HCEC 1CT (cell line): ENCODE measurements at regions not wholly inside any gene's neighbourhood (a gene's known extent, or its start where the extent isn't known, plus 50 kb on each side); places are given as distances from the start of the nearest gene placed in this dataset.

Experiments used
- DNase-seq: peaks from one replicate; pipeline ENCODE4 v3.0.0-alpha.2; 2017

DNA sequence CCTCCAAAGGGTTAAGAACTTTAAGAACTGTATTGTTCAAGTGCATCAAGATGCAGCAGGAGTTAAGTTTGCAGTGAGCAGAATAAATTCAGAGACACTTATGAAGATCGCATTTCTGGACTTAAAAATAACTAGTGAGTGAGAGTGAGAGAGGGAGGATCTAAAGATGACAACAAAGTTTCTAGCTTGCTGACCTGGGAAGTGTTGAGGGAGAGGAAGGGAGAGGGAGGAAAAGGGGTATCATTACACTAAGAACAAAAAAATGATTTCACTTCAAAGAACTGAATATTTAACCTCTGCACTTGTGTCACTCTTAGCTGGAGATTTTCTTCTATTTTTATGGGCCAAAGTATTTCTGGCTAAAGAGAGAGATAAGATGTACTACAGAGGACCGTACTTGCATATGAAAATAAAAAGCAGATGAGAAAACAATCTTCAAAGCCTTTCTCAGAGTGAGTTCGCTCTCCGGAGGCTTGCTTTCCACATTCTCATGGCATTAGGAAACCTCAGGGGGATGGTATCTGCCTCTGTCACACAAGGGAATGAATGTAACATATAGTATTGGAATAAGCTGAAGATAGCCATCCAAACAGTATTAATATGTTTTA, 91.4 kb upstream of the TJP1 start:
- no peak for DNase-seq

DNA sequence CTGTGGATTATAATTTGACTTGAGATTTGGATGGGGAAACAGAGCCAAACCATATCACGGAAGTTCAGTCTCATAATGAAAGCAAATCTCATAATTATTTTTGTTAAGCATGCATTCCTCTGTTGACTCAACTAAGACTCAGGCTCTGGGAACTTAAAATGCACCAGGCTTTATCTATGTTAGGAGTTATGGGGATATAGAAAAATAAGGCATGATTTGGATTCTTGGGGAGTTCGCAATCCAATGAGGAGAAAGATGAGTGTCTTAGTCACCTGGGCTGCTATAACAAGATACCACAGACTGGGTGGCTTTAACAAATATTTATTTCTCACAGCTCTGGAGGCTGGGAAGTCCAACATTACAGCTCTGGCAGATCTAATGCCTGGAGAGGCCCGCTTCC, 89.4 kb upstream of the TJP1 start:
- no peak for DNase-seq

DNA sequence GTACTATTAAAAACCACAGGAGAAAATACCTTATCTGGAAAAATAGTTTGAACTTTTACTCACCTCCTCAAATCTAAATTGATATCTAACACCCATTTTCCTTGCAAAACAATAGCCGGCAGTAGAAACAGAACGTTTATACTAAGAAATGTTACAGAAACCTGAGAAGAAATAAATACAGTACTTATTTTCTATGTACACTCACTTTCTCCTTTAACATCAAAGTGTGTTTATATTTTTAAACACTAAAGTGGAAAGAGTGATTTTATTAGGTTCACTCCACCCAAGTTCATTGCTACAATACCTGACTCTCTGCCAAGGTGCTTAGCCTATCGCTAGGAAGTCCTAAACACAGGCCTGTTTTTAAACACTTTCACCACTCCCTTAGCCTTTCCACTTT, 87.8 kb upstream of the TJP1 start:
- DNase-seq: no peak

DNA sequence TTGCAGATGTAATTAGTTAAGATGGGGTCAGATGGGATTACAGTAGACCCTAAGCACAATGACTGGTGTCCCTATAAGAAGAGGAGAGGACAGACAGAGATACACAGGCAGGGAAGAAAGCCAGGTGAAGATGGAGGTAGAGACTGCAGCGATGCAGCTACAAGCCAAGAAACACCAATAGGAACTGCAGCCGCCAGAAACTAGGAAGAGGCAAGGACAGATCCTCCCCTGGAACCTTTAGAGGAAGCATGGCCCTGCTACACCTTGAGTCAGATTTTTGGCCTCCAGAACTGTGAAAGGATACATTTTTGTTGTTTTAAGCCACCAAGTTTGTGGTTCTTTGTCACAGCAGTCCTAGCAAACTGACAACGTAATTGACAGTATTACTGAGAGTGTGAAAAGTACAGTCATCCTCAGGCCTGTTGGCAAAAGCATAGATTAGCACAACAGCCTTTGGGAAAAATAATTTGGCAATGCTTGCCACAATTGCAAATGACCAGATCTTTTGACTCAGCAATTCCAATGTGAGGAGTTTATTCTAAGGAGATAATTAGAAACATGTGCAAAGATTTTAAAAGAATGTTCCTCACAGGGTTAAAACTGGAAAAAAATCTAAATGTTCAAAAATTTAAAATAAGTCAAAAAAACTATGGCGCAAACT, 82.6 kb upstream of the TJP1 start:
- peak; percentile 26 for DNase-seq

DNA sequence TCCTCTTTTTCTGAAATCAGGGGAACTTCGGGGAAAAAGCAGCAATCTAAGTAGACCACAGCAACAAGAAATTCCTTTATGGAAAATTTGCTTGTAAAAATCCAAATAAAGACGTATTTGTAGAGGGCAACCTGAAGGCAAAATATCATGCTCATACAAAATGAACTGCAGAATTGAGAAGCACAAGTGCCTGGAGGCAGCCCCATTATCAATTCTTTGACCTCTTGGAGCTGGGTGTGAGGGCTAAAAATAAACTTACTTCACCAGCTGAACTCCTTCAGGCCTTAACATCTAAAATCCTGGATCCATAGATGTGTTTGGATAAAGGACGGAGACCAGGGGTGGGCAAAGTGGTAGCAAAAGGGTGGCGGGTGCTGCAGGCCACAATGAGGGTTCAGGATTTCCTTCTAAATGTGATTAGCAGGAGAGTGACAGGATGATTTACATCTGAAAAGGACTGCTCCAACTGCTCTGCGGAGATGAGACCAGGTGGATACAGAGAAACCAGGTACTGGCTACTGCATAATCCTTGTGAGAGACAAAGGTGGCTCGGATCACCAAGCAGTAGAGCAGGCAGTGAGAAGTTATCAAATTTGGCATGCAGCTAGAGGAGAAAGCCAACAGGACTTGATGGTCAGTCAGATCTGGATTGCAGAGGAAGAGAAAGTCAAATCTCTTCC, 81.7 kb upstream of the TJP1 start:
- no peak for DNase-seq

DNA sequence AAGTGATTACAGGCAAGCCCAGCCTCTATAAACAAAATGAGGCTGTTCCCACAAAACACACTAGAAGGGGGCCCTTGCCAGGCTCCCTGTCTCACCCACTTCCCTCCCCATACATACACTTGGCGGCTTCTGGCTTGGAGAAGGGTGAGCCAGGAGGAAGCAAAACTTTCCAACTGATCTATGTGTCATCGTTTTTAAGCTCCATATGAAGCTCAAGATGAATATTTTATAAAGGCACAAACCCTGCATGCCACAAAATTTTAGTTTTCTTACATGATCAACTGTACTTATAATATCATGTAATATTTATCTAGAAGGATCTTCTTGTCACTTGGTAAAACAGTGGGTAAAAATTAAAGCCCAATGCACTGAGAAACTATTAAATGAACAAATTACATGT, 80.8 kb upstream of the TJP1 start:
- no peak for DNase-seq

DNA sequence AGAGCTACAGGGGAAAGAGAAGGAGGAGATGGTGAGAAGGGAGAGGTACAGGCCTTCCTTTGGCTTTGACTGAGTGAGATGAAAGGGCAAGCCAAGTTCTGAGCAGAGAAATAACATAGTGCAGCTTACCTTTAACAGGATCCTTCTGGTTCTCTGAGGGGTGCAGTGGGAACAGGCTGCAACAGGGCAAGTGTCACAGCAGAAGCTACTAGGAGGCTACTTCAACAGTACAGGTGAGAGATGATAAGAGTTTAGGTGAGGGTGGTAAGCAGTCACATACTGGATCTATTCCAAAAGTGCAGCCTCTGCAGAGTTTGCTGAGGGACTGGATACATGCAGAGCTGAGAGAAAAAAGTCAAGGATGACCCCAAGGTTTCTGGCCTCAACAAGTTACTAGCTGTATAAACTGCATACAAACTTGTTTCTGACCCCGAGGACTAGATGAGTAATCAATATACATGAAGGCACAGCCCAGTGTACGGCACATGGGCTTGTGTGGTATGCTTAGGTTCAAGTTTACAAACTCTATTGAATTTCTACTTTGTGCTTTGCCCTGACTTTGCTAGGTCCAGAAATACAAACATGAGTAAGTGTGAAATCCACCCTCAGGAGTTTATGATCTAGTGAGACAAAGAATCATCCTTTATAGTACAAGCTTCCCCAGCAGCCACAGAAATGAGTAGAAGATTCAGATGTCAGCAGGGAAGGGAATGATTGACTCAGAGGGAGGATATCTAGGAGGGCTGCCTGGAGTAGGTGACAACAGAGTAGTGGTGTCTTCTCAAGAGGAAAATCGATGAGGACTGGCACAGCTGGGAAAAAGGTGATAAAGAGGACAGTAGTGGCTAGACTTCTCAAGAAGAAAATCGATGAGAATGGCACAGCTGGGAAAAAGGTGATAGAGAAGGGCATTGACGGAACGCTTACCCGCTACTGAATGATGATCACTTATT, 78.2 kb upstream of the TJP1 start:
- no peak for DNase-seq

DNA sequence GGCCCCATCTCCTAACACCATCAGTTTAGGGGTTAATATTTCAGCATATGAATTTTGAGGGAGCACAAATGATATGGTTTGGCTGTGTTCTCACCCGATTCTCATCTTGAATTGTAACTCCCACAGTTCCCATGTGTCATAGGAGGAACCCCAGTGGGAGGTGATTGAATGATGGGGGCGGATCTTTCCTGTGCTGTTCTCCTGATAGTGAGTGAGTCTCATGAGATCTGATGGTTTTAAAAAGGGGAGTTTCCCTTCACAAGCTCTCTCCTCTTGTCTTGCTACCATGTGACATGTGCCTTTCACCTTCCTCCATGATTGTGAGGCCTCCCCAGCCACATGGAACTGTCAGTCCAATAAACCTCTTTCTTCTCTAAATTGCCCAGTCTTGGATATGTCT, 73.8 kb upstream of the TJP1 start:
- no peak for DNase-seq

DNA sequence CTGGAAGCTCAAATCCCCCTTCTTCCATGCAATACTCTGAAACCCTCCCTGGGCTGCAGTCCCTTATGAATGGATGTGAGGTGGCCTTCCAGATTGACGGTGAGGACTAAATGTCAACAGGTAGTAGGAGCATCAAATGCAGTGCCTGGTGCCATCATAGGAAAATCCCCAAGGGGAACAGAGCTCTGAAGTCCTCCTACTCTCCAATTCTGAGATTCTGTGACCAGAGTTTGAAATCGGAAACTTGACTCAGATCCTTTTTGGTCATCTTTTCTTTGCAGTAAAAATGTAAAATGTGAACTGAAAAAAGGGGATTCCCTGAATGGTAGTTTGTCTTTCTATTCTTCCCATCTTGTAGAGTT, 68.8 kb upstream of the TJP1 start:
- no peak for DNase-seq

DNA sequence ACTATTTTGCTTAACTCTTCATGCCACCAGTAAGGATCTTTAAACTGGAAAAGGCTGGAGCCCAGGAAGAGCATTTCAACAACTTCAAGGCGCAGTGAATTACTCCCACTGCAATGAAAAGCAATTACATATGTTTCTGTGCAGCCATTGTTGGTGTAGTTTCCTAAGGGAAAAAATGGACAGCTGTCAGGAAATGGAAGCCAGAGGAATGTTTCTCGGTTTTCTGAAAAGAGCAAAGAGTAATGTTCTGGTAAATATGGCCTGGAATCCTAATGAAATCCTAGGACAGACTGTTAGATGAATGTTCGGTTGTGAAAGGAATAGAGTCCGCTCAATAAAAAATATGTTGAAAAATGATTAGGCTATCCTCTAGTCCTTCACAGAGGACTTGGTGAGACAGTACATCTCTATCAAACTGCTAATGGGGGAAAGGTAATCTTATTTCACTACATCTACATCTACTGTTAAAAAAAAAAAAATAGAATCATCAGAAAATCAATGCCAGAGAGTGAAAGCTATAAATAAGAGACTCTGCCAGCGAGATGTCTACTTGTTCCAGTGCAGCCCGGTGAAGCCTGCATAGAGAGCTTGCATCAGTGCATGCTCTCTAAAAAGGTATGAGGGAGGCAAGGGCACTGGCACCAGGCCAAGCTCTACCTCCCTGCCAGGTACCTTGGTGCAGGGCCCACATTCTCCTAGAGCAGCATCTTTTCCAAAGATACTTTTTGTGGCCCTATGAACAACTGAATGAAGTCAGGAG, 68.2 kb upstream of the TJP1 start:
- DNase-seq: no peak

DNA sequence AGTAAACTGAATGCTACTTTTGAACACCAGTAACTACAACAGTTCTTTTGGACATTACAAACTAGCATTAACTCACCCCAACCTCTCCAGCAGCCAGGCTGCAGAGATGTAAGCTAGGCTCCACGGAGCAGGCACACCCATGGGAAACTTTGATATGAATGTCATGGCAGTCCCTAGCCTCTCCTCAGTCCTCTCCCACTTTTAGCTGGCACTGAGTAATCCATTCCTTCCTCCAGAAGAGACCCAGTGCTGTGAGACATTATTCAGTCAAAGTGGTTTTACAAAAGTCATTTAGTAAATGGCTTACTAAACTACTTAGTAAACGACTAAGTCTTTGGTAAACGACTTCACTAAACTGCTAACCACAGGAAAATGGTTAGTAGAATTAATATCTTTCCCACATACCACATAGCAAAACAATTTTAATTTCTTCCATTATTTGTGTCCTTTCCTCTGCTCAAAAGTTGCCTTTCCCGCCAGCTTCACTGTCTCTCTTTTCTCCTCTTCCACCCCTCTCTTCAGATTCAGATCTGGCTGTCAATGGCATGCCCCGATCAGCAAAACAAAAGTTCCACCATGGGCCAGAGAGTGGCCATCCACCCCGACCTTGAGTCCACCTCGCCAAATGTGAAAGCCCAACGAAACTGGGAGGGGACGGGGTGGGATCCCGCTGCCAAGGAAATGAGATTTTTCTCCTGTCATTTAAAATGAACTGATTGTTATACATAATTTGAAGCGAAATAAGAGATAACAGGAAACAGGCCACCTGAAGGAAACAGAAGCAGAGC, 67.5 kb upstream of the TJP1 start:
- no peak for DNase-seq

DNA sequence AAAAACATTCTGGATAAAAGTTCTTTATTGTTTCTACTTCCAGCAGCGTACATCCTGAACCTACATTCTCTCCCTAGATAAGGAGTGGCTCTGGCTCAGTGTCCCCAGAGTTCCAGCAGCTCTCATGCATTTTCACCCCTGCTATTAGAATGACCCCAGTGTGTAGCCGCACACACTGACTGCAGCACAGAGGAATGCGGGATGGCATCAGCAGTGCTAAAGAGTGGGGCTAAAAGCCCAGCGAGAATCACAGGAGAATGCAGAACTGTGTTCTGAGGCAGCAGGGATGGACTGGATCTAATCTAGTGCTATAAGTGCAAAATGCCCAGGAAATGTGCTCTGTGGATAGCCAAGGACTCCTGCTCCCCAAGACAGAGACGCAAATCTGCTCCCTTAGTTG, 66.4 kb upstream of the TJP1 start:
- peak; percentile 72 for DNase-seq

DNA sequence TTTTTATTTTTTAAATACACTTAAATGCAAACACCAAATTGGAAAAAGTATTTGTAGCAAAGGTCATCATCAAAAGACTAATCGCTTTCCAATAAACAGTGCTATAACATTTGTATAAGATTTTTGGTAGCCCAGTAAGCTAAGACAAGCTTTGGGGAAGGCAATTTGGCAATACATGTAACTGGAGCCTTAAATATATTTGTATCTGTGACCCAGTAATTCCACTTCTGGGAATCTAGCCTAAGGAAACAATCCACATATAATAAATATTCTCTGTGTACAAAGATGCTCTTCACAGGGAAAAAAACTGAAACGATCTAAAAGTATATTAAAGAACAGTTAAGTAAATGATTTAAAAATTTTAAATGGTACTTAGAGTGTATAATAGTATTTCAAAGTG, 65.5 kb upstream of the TJP1 start:
- peak; percentile 35 for DNase-seq

DNA sequence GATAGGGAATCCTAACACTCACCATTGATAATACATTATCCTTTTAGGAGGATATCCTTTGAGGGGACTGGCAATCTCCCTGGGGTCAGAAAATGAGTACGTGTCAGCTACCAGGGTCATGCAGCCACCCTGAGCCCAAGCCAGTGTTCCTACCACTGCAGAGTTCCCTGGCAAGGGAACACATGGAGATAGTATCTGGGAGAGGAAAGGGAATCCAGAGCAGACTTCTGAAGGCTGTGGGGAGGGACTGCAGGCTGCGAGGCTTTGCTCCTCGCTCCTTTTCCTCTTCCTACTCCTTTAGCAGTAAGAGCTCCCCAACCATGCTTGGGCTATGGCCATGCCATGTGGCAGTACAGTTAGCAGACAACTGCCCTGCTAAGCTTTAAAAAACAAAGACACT, 62.9 kb upstream of the TJP1 start:
- no peak for DNase-seq

DNA sequence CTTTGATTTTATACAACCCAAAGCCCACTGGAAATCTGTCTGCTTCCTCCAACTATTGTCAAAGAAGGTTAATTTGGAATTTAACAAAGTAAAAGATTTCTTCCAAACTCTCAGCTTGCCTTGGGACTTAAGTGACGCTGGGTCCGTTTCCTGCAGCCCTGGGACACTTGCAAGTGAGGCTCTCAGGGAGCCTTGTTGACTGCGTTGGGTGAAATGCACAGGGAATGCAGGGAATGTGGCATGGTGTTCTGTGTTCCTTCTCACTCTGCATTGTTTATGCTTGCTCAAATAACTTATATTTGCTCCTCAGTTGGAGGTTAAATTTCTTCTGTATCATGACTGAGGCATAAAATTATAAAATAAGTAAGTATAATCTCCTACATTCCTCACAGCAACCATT, 60.9 kb upstream of the TJP1 start:
- no peak for DNase-seq

DNA sequence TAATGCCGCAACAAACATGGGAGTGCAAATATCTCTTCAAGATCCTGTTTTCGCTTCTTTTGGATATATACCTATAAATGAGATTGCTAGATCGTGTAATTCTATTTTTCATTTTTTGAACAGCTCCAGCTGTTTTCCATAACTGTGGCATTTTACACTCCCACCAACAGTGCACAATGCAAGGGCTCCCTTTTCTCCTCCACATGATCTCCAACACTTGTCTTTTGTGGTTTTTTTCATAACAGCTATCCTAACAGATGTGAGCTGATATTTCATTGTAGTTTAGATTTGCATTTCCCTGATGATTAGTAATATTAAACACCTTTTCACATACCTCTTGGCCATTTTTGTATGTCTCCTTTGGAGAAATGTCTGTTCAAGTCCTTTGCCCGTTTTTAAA, 58.6 kb upstream of the TJP1 start:
- no peak for DNase-seq

DNA sequence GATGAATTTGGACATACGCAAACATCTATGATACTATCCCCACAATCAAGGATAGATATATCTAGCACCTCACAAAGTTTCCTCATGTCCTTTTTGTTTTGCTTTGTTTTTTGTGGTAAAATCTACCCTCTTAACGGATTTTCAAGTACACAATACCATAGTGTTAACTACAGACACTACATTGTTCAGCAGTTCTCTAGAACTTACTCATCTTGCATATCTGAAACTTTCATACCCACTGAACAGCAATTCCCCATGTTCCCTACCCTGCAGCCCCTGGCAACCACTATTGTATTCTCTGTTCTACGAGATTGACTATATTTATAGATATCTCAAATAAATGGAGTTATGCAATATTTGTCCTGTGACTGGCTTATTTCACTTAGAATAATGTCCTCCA, 58.1 kb upstream of the TJP1 start:
- DNase-seq: no peak

DNA sequence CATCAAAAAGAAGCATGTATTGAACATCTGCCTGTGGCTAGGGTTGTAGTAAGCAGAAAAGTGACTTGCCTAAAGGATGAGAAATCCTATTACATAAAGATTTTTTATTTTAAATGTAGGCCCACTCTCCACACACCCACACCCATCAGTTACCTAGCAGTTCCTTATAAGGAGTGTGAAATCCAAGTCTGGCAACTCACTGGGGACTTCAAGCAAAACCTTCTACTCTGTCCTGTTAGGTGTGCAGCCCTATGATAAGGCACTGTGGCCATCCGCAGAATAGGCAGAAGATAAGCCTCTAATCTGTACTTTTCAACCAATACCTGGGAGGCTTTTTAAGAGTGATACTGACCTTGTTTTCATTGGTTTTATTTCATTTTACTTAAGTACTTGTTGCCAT, 52.7 kb upstream of the TJP1 start:
- no peak for DNase-seq

DNA sequence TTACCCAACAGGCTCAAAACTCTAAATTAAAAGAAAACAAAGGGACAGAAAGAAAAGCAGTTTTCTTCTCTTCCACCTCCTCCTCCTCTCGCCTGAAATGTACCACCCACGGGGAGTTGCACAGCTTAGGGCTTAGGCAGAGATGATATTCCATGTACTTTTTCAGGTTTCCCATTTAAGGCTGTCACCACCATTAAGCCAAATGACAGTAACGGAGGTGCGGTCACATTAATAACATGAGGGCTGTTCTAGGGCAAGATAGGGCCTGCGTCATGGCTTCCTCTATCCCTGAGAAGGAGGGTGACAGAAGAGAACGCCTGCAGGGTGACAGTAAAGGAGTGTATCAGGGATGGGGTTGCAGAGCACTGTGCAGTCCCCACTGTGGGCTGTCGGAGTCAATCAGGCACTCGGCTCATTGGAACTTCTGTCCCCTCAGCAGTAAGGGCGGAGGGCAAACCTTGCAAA, 51.7 kb upstream of the TJP1 start:
- DNase-seq: no peak

DNA sequence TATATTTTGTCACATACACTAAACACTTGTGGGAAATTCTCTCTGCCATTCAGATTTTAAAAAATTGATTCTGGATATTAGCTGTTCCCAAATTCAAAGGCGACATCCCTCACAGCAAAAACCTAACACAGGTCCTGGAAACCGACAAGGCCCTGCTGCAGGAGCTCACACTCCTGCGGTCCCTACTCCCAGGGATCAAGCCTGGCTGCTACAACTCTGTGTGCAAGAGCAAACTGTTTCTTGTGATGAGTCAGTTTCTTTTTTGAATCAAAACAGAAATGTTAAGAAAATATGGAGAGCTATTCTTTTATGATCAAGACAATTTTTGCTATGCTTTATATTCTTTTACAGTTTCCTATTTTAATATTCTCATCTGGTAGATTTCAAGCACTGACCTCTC, 51.0 kb upstream of the TJP1 start:
- no peak for DNase-seq

DNA sequence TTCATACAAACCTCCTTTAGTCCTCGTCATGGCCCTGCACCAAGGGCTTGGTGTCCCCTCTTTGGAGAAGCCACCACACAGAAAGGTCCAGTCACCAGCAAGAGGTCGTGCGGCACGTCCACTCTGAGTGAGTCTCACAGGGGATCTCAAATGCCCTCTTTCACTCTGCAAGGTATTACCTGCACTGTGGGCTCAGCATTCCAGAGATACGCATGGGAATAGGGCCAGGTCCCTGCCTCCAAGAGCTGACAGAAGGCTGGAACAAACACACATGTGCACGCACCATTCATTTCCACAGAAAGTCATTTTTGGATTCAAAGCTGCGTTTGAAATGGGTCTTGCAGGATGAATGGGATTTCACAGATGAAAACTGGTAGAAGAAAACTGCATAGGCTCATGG, 50.4 kb upstream of the TJP1 start:
- DNase-seq: no peak
